ENCODE measurements at regions not wholly inside any gene's neighbourhood (a gene's known extent, or its start where the extent isn't known, plus 50 kb on each side); places are given as distances from the start of the nearest gene placed in this dataset.

DNA sequence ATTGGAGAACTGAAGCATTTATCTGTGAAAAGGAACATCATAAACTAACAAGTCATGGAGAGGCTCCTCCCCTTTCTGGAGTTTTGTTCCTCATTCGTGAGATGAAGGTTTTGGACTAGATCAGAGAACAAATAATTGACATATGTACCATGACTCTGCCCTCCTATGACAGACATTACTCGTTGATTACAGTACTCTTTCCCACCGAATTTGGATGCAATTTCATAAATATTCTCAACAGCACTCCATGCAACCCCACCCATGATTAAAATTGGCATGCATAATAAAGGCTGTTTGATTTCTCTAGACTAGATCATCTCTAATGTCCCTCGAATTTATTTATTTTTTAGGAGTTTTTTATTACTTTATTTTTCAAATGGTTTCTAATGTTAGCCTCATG, 258.9 kb upstream of the LDB2 start:
- TF ChIP-seq CTCF (conservative IDR thresholded peaks at IDR 0.05 in 1 of 2, IDR thresholded peaks at IDR 0.05 in 1 of 2; ENCODE audit: extremely low read depth in 1 of 2, insufficient read depth in 1 of 2, low read depth in 1 of 2, low read length in 2 of 2) (no peak), EZH2 (IDR thresholded peaks at IDR 0.05; ENCODE audit: borderline replicate concordance, low read length) (no peak)

All from mammary epithelial cell (primary cell).